ENCODE measurements at regions not wholly inside any gene's neighbourhood (a gene's known extent, or its start where the extent isn't known, plus 50 kb on each side); places are given as distances from the start of the nearest gene placed in this dataset.

- no peak overlapping the region for H3K14ac ChIP-seq (ENCODE audit: low read length)
- no peak overlapping the region for H2BK120ac ChIP-seq (ENCODE audit: low read depth, low read length)
- H4K8ac ChIP-seq (ENCODE audit: low read depth, low read length): no peak overlapping the region
- H3K9ac ChIP-seq (ENCODE audit: low read depth, low read length, poor library complexity): no peak overlapping the region
- no peak overlapping the region for H2BK12ac ChIP-seq (ENCODE audit: low read length)
- H3K79me1 ChIP-seq (ENCODE audit: low read depth, low read length): no peaks in the 10 kb centered on the region
- H3K18ac ChIP-seq (ENCODE audit: low read length): no peak overlapping the region
- H3K4me1 ChIP-seq (ENCODE audit: control insufficient read depth in 2 of 2, insufficient read depth in 1 of 2, low read depth in 1 of 2, low read length in 2 of 2): no peaks in the 10 kb centered on the region
- no peak overlapping the region for H3K23ac ChIP-seq (ENCODE audit: low read depth, low read length, poor library complexity)
- no peak overlapping the region for H3K27ac ChIP-seq (replicated peaks; ENCODE audit: low read length)
- WGBS, 2 donors (ENCODE audit: extremely low coverage in 2 of 2, insufficient read length in 2 of 2, insufficient replicate concordance in 1 of 2): no CpG with 5 or more reads among the region's 6 CpGs
- no peak overlapping the region for H2AK5ac ChIP-seq (ENCODE audit: low read depth, low read length)
- no peak overlapping the region for H2BK5ac ChIP-seq (ENCODE audit: low read length)
- H4K91ac ChIP-seq (ENCODE audit: low read depth, low read length, poor library complexity): no peak overlapping the region
- DNase-seq (ENCODE audit: low spot score): no peak
- no peak overlapping the region for H2AFZ ChIP-seq (ENCODE audit: low read length)
- H3K4me3 ChIP-seq (ENCODE audit: low read length in 2 of 2): no peak overlapping the region
- no peaks in the 10 kb centered on the region for H3K36me3 ChIP-seq (replicated peaks in 1 of 2; ENCODE audit: control insufficient read depth in 2 of 2, insufficient read depth in 2 of 2, low read length in 2 of 2)
- no peaks in the 10 kb centered on the region for H3K27me3 ChIP-seq (ENCODE audit: control insufficient read depth in 3 of 3, insufficient read depth in 3 of 3, low read depth in 1 of 3, low read length in 3 of 3)
- no peak overlapping the region for H3K4ac ChIP-seq (ENCODE audit: low read length)
- no peak overlapping the region for H3K4me2 ChIP-seq (ENCODE audit: insufficient read depth, low read length, poor library complexity, severe bottlenecking)
- no peaks in the 10 kb centered on the region for H3K9me3 ChIP-seq (replicated peaks in 1 of 2; ENCODE audit: control insufficient read depth in 2 of 2, insufficient read depth in 1 of 2, low read depth in 1 of 2, low read length in 2 of 2)
- H2BK15ac ChIP-seq (ENCODE audit: low read length): no peak overlapping the region
Measured at GRCh38 chr18:22485808-22486244, 68.1 kb upstream of the CTAGE1 start.

- no CpG with 5 or more reads among the region's 1 CpG for WGBS, 2 donors (ENCODE audit: extremely low coverage in 2 of 2, insufficient read length in 2 of 2, insufficient replicate concordance in 1 of 2)
- Histone ChIP-seq H3K4me2 (ENCODE audit: insufficient read depth, low read length, poor library complexity, severe bottlenecking) (no peak overlapping the region), H3K36me3 (replicated peaks in 1 of 2; ENCODE audit: control insufficient read depth in 2 of 2, insufficient read depth in 2 of 2, low read length in 2 of 2) (no peaks in the 10 kb centered on the region), H3K14ac (ENCODE audit: low read length) (no peak overlapping the region), H3K9me3 (replicated peaks in 1 of 2; ENCODE audit: control insufficient read depth in 2 of 2, insufficient read depth in 1 of 2, low read depth in 1 of 2, low read length in 2 of 2) (no peaks in the 10 kb centered on the region), H3K4me3 (ENCODE audit: low read length in 2 of 2) (no peak overlapping the region), H2BK120ac (ENCODE audit: low read depth, low read length) (no peak overlapping the region), H2AK5ac (ENCODE audit: low read depth, low read length) (no peak overlapping the region), H3K4ac (ENCODE audit: low read length) (no peak overlapping the region), H2AFZ (ENCODE audit: low read length) (no peak overlapping the region), H3K18ac (ENCODE audit: low read length) (no peak overlapping the region), H4K91ac (ENCODE audit: low read depth, low read length, poor library complexity) (no peak overlapping the region), H3K79me1 (ENCODE audit: low read depth, low read length) (no peaks in the 10 kb centered on the region), H2BK5ac (ENCODE audit: low read length) (no peak overlapping the region), H3K4me1 (ENCODE audit: control insufficient read depth in 2 of 2, insufficient read depth in 1 of 2, low read depth in 1 of 2, low read length in 2 of 2) (no peaks in the 10 kb centered on the region), H3K27ac (replicated peaks; ENCODE audit: low read length) (no peak overlapping the region), H3K9ac (ENCODE audit: low read depth, low read length, poor library complexity) (no peak overlapping the region), H4K8ac (ENCODE audit: low read depth, low read length) (no peak overlapping the region), H2BK15ac (ENCODE audit: low read length) (no peak overlapping the region), H3K23ac (ENCODE audit: low read depth, low read length, poor library complexity) (no peak overlapping the region), H2BK12ac (ENCODE audit: low read length) (no peak overlapping the region), H3K27me3 (ENCODE audit: control insufficient read depth in 3 of 3, insufficient read depth in 3 of 3, low read depth in 1 of 3, low read length in 3 of 3) (no peaks in the 10 kb centered on the region)
- DNase-seq (ENCODE audit: low spot score): no peak
Measured at GRCh38 chr18:22486667-22487066, 69.0 kb upstream of the CTAGE1 start.

GRCh38 chr18:22488554-22488953 lies 70.8 kb upstream of the CTAGE1 start:
- Histone ChIP-seq H3K9ac (ENCODE audit: low read depth, low read length, poor library complexity) (no peak overlapping the region), H2BK5ac (ENCODE audit: low read length) (no peak overlapping the region), H3K23ac (ENCODE audit: low read depth, low read length, poor library complexity) (no peak overlapping the region), H3K4me1 (ENCODE audit: control insufficient read depth in 2 of 2, insufficient read depth in 1 of 2, low read depth in 1 of 2, low read length in 2 of 2) (no peaks in the 10 kb centered on the region), H2BK15ac (ENCODE audit: low read length) (no peak overlapping the region), H2AK5ac (ENCODE audit: low read depth, low read length) (no peak overlapping the region), H3K4me3 (ENCODE audit: low read length in 2 of 2) (no peak overlapping the region), H3K9me3 (replicated peaks in 1 of 2; ENCODE audit: control insufficient read depth in 2 of 2, insufficient read depth in 1 of 2, low read depth in 1 of 2, low read length in 2 of 2) (no peaks in the 10 kb centered on the region), H4K8ac (ENCODE audit: low read depth, low read length) (no peak overlapping the region), H2BK12ac (ENCODE audit: low read length) (no peak overlapping the region), H3K18ac (ENCODE audit: low read length) (no peak overlapping the region), H4K91ac (ENCODE audit: low read depth, low read length, poor library complexity) (no peak overlapping the region), H3K27ac (replicated peaks; ENCODE audit: low read length) (no peak overlapping the region), H3K36me3 (replicated peaks in 1 of 2; ENCODE audit: control insufficient read depth in 2 of 2, insufficient read depth in 2 of 2, low read length in 2 of 2) (no peaks in the 10 kb centered on the region), H3K4me2 (ENCODE audit: insufficient read depth, low read length, poor library complexity, severe bottlenecking) (no peak overlapping the region), H2AFZ (ENCODE audit: low read length) (no peak overlapping the region), H3K79me1 (ENCODE audit: low read depth, low read length) (no peaks in the 10 kb centered on the region), H2BK120ac (ENCODE audit: low read depth, low read length) (no peak overlapping the region), H3K4ac (ENCODE audit: low read length) (no peak overlapping the region), H3K27me3 (ENCODE audit: control insufficient read depth in 3 of 3, insufficient read depth in 3 of 3, low read depth in 1 of 3, low read length in 3 of 3) (no peaks in the 10 kb centered on the region), H3K14ac (ENCODE audit: low read length) (no peak overlapping the region)
- no CpG with 5 or more reads among the region's 5 CpGs for WGBS, 2 donors (ENCODE audit: extremely low coverage in 2 of 2, insufficient read length in 2 of 2, insufficient replicate concordance in 1 of 2)
- DNase-seq (ENCODE audit: low spot score): no peak

GRCh38 chr18:22489704-22490103 lies 72.0 kb upstream of the CTAGE1 start:
- no peak for DNase-seq (ENCODE audit: low spot score)
- Histone ChIP-seq H3K79me1 (ENCODE audit: low read depth, low read length) (no peaks in the 10 kb centered on the region), H3K4me1 (ENCODE audit: control insufficient read depth in 2 of 2, insufficient read depth in 1 of 2, low read depth in 1 of 2, low read length in 2 of 2) (peaks cover 0 to 1% of the 10 kb centered on the region in 2 donors), H3K4me3 (ENCODE audit: low read length in 2 of 2) (no peak overlapping the region), H3K9ac (ENCODE audit: low read depth, low read length, poor library complexity) (no peak overlapping the region), H3K14ac (ENCODE audit: low read length) (no peak overlapping the region), H2AK5ac (ENCODE audit: low read depth, low read length) (no peak overlapping the region), H2BK120ac (ENCODE audit: low read depth, low read length) (no peak overlapping the region), H3K18ac (ENCODE audit: low read length) (no peak overlapping the region), H3K36me3 (replicated peaks in 1 of 2; ENCODE audit: control insufficient read depth in 2 of 2, insufficient read depth in 2 of 2, low read length in 2 of 2) (no peaks in the 10 kb centered on the region), H2BK15ac (ENCODE audit: low read length) (no peak overlapping the region), H4K8ac (ENCODE audit: low read depth, low read length) (no peak overlapping the region), H2AFZ (ENCODE audit: low read length) (no peak overlapping the region), H3K4me2 (ENCODE audit: insufficient read depth, low read length, poor library complexity, severe bottlenecking) (no peak overlapping the region), H2BK12ac (ENCODE audit: low read length) (no peak overlapping the region), H4K91ac (ENCODE audit: low read depth, low read length, poor library complexity) (no peak overlapping the region), H3K27me3 (ENCODE audit: control insufficient read depth in 3 of 3, insufficient read depth in 3 of 3, low read depth in 1 of 3, low read length in 3 of 3) (no peaks in the 10 kb centered on the region), H3K27ac (replicated peaks; ENCODE audit: low read length) (no peak overlapping the region), H3K9me3 (replicated peaks in 1 of 2; ENCODE audit: control insufficient read depth in 2 of 2, insufficient read depth in 1 of 2, low read depth in 1 of 2, low read length in 2 of 2) (no peaks in the 10 kb centered on the region), H3K4ac (ENCODE audit: low read length) (no peak overlapping the region), H3K23ac (ENCODE audit: low read depth, low read length, poor library complexity) (no peak overlapping the region), H2BK5ac (ENCODE audit: low read length) (no peak overlapping the region)
- WGBS, 2 donors (ENCODE audit: extremely low coverage in 2 of 2, insufficient read length in 2 of 2, insufficient replicate concordance in 1 of 2): no CpG with 5 or more reads among the region's 1 CpG

Data from neuronal stem cell (in vitro differentiated cells).